ENCODE measurements at regions not wholly inside any gene's neighbourhood (a gene's known extent, or its start where the extent isn't known, plus 50 kb on each side); places are given as distances from the start of the nearest gene placed in this dataset.

DNA sequence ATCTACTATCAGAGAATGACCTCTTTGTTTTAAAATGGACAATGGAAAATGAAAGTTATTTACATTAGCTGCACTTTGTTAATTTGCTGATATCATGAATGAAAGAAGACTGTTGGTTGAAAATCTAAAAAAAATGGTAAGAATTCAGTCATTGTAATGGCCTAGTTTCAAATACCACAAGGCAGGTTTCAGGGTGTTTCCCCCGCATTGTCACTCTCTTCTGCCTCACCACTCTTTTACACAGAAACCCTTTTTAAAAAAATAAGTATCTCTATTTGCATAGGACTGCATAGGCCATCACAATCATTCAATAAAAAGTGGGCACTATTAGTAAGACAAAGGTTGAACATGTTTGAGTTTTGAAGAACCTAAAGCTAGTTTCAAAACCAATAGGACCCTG, 737.1 kb downstream of the INHBA start:
- TF ChIP-seq, protein P1, sequence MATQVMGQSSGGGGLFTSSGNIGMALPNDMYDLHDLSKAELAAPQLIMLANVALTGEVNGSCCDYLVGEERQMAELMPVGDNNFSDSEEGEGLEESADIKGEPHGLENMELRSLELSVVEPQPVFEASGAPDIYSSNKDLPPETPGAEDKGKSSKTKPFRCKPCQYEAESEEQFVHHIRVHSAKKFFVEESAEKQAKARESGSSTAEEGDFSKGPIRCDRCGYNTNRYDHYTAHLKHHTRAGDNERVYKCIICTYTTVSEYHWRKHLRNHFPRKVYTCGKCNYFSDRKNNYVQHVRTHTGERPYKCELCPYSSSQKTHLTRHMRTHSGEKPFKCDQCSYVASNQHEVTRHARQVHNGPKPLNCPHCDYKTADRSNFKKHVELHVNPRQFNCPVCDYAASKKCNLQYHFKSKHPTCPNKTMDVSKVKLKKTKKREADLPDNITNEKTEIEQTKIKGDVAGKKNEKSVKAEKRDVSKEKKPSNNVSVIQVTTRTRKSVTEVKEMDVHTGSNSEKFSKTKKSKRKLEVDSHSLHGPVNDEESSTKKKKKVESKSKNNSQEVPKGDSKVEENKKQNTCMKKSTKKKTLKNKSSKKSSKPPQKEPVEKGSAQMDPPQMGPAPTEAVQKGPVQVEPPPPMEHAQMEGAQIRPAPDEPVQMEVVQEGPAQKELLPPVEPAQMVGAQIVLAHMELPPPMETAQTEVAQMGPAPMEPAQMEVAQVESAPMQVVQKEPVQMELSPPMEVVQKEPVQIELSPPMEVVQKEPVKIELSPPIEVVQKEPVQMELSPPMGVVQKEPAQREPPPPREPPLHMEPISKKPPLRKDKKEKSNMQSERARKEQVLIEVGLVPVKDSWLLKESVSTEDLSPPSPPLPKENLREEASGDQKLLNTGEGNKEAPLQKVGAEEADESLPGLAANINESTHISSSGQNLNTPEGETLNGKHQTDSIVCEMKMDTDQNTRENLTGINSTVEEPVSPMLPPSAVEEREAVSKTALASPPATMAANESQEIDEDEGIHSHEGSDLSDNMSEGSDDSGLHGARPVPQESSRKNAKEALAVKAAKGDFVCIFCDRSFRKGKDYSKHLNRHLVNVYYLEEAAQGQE (IDR thresholded peaks at IDR 0.05; ENCODE audit: borderline replicate concordance): no peak
- TF ChIP-seq, protein P2, sequence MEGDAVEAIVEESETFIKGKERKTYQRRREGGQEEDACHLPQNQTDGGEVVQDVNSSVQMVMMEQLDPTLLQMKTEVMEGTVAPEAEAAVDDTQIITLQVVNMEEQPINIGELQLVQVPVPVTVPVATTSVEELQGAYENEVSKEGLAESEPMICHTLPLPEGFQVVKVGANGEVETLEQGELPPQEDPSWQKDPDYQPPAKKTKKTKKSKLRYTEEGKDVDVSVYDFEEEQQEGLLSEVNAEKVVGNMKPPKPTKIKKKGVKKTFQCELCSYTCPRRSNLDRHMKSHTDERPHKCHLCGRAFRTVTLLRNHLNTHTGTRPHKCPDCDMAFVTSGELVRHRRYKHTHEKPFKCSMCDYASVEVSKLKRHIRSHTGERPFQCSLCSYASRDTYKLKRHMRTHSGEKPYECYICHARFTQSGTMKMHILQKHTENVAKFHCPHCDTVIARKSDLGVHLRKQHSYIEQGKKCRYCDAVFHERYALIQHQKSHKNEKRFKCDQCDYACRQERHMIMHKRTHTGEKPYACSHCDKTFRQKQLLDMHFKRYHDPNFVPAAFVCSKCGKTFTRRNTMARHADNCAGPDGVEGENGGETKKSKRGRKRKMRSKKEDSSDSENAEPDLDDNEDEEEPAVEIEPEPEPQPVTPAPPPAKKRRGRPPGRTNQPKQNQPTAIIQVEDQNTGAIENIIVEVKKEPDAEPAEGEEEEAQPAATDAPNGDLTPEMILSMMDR (IDR thresholded peaks at IDR 0.05; ENCODE audit: poor library complexity, severe bottlenecking): no peak
- TF ChIP-seq EZH2 (IDR thresholded peaks at IDR 0.05; ENCODE audit: borderline replicate concordance, insufficient read depth, low read length, poor library complexity, severe bottlenecking) (no peak), POLR2AphosphoS5 (IDR thresholded peaks at IDR 0.05) (no peak), EP300 (conservative IDR thresholded peaks at IDR 0.05; ENCODE audit: poor library complexity, severe bottlenecking) (no peak), MXI1 (conservative IDR thresholded peaks at IDR 0.05; ENCODE audit: poor library complexity, severe bottlenecking) (no peak), RAD21 (conservative IDR thresholded peaks at IDR 0.05) (no peak), TAF1 (IDR thresholded peaks at IDR 0.05; ENCODE audit: low read depth) (no peak), SMC3 (conservative IDR thresholded peaks at IDR 0.05; ENCODE audit: poor library complexity) (no peak)

All from neural cell (in vitro differentiated cells).